H1 (cell line): ENCODE measurements at regions not wholly inside any gene's neighbourhood (a gene's known extent, or its start where the extent isn't known, plus 50 kb on each side); places are given as distances from the start of the nearest gene placed in this dataset.

Source experiments
- BACH1 ChIP-seq: IDR thresholded peaks from 2 replicates; pipeline ENCODE4 v1.6.1; 2012; ENCODE audit warnings: low read length, improper control_type of control experiment
- CHD1 ChIP-seq: IDR thresholded peaks from 2 replicates; pipeline ENCODE4 v1.6.1; 2012; ENCODE audit warnings: low read depth, low read length, improper control_type of control experiment
- CTCF ChIP-seq, 3 experiments: IDR thresholded peaks; 1 replicate in 2 of 3; 2 replicates in 1 of 3; pipeline versions ENCODE4 v1.5.1 to v1.6.1; 2011; ENCODE audit warnings: low read length in 3 of 3, mild to moderate bottlenecking in 3 of 3, inconsistent platforms in 2 of 3, low read depth in 1 of 3, moderate library complexity in 1 of 3; ENCODE audit not compliant: insufficient read depth in 1 of 3; ENCODE audit errors: control extremely low read depth in 1 of 3
- EP300 ChIP-seq, 2 experiments: IDR thresholded peaks; 1 replicate in 1 of 2; 2 replicates in 1 of 2; pipeline ENCODE4 v1.6.1; 2011 to 2012; ENCODE audit warnings: low read depth in 2 of 2, low read length in 2 of 2, mild to moderate bottlenecking in 2 of 2, borderline replicate concordance in 1 of 2, inconsistent platforms in 1 of 2, moderate library complexity in 1 of 2
- EZH2 ChIP-seq: fragments of 200-600 bp; sonication (generic); IDR thresholded peaks from 2 replicates; pipeline ENCODE4 v1.7.1; 2012; ENCODE audit warnings: low read depth, mild to moderate bottlenecking, moderate library complexity, low read length, inconsistent platforms; ENCODE audit not compliant: severe bottlenecking
- GABPA ChIP-seq: IDR thresholded peaks from 2 replicates; pipeline ENCODE4 v1.6.1; 2011; ENCODE audit warnings: mild to moderate bottlenecking, low read length, moderate library complexity, borderline replicate concordance; ENCODE audit not compliant: insufficient read depth
- JUND ChIP-seq: IDR thresholded peaks from 2 replicates; pipeline ENCODE4 v1.6.1; 2011; ENCODE audit warnings: mild to moderate bottlenecking, improper control_type of control experiment, low read length
- NRF1 ChIP-seq: IDR thresholded peaks from 2 replicates; pipeline ENCODE4 v1.6.1; 2011; ENCODE audit warnings: mild to moderate bottlenecking, low read depth, low read length, improper control_type of control experiment
- POLR2A ChIP-seq, 2 experiments: IDR thresholded peaks; 1 replicate in 1 of 2; 2 replicates in 1 of 2; pipeline ENCODE4 v1.6.1; 2011; ENCODE audit warnings: low read depth in 2 of 2, low read length in 2 of 2, mild to moderate bottlenecking in 2 of 2; ENCODE audit errors: control extremely low read depth in 1 of 2
- SUZ12 ChIP-seq: fragments of 200-600 bp; sonication (generic); IDR thresholded peaks from 2 replicates; pipeline ENCODE4 v1.6.1; 2012; ENCODE audit warnings: mild to moderate bottlenecking, inconsistent platforms, low read length, moderate library complexity, mixed read lengths

GRCh38 chr10:8873310-8873709 lies 818.8 kb downstream of the GATA3 start:
- TF ChIP-seq CTCF (IDR thresholded peaks at IDR 0.05; ENCODE audit: control extremely low read depth in 1 of 3, insufficient read depth in 1 of 3, low read depth in 1 of 3, low read length in 3 of 3) (peak in 1 of 3 experiments; percentile 15; a peak in 2 of 4 replicates), CHD1 (no peak), BACH1 (no peak), GABPA (no peak), EZH2 (no peak), POLR2A (IDR thresholded peaks at IDR 0.05; ENCODE audit: control extremely low read depth in 1 of 2, low read depth in 2 of 2, low read length in 2 of 2) (no peak), EP300 (IDR thresholded peaks at IDR 0.05; ENCODE audit: borderline replicate concordance in 1 of 2, low read depth in 2 of 2, low read length in 2 of 2) (no peak), JUND (no peak), NRF1 (no peak), SUZ12 (no peak)
